NCI-H226 (cell line): ENCODE measurements at regions not wholly inside any gene's neighbourhood (a gene's known extent, or its start where the extent isn't known, plus 50 kb on each side); places are given as distances from the start of the nearest gene placed in this dataset.
"Not testable (repeated sequence)": the region's sequence is repeated elsewhere in the genome, so short reads cannot be mapped to it uniquely, and the experiment has no call there.

Experiments used
- DNase-seq: peaks from one replicate; pipeline ENCODE4 v3.0.0-alpha.2; 2015

DNA sequence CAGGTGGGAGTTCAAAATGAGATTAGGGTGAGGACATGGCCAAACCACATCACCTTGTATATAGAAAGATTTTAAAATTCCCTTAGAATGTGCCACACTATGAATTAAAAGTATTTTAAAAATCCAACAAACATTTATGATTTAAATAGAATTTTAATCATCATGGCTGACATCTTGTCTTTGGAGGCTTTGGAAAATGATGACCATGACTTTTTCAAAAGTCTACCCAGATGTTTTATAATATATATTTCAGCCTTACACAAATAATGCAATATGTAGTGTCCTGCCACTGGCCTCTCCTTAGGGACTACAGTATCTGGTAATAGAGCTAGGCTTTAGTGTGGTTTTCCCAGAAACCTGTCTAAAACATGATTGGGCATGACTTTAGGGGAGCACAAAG is 1353.4 kb upstream of the GOT2 start:
- no peak for DNase-seq

GRCh38 chr16:60078819-60079218 is 1344.7 kb upstream of the GOT2 start:
- not testable (repeated sequence) for DNase-seq

DNA sequence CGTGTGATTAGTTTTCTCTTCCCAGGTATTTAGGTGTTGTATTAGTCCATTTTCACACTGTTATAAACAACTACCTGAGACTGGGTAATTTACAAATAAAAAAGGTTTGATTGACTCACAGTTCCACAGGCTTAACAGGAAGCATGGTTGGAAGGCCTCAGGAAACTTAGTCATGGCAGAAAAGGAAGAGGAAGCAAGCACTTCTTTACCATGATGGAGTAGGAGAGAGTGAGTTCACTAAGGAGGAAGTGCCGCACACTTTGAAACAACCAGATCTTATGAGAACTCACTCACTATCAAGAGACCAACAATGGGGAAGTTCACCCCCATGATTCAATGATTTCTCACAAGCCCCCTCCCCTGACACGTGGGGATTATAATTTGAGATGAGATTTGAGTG is 1343.7 kb upstream of the GOT2 start:
- no peak for DNase-seq

GRCh38 chr16:60074378-60074777 is 1340.3 kb upstream of the GOT2 start:
- DNase-seq, result no peak

- DNase-seq, result no peak
Observed at GRCh38 chr16:60073376-60073775, 1339.3 kb upstream of the GOT2 start.

DNA sequence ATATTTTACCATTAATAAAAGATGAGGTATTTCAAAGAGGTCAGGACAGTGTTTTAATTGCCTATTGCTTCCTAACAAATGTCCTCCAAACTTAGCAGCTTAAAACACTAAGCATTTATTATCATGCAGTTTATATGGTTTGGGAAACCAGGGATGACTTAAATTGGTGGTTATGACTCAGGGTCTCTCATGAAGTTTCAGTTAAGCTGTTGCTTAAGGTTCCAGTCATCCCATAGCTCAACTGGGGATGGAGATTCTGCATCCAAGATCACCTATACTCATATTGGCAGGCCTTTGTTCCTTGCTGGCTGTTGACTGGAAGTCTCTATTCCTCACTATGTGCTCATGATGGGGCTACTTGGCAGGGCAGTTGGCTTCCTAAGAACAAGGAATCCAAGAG is 1329.9 kb upstream of the GOT2 start:
- no peak for DNase-seq

GRCh38 chr16:60061396-60061795 is 1327.3 kb upstream of the GOT2 start:
- DNase-seq, result no peak

GRCh38 chr16:60060731-60061130 is 1326.6 kb upstream of the GOT2 start:
- DNase-seq, result no peak

DNA sequence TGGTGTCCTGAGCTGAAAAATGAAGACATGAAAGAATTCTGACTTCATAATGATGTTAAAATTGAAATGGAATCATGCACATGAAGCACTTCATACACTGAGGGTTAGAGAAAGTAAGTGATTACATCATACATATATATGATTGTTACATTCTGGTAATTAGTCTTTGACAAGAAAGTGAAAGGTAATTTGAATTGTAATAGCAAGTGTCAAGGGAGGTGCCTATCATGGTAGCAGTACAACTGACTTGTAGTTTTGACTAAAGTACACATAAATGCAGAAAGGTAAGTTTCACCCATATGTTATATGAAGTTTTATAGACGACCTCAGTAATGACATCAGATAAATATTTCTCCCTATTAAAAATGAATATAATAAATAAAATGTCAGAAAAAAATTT is 1325.0 kb upstream of the GOT2 start:
- DNase-seq, result no peak

GRCh38 chr16:60041671-60042070 is 1307.6 kb upstream of the GOT2 start:
- DNase-seq, result no peak

DNA sequence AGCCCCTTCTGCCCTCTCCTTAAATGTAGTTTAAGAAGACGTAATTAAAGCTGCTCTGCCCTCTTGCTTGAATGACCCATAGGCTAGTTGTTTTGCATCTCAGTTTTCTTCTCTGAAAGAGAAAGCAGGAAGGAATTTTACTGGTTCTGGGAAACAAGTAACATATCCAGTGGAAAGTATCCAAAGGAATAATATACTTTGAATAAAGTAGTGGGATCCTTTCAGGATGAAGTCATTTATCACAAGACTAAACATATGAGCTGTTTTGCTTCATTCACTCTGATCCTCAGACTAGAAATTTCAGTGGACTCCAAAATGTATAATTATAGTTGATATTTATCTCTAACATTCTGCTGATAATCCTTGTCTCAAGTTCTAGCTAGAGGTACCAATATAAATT is 1297.6 kb upstream of the GOT2 start:
- no peak for DNase-seq

DNA sequence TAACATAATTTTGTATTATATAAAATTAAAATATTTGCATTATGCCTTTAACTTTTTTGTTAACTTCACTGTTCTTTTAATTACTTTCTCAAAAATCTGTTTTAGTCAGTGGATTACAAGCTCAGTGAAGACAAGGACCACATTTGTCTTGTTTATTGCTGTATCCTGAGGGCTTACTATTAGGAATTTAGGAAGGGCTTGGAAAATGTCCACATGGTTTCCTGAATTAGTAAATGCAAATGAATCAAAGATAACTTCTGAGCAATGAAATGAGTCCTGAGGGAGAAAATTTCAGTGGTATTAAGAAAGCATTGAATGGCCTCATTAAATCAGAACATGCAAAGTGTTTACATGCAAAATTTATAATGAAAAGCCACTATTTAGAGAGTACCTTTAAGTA is 1293.2 kb upstream of the GOT2 start:
- DNase-seq, result no peak

DNA sequence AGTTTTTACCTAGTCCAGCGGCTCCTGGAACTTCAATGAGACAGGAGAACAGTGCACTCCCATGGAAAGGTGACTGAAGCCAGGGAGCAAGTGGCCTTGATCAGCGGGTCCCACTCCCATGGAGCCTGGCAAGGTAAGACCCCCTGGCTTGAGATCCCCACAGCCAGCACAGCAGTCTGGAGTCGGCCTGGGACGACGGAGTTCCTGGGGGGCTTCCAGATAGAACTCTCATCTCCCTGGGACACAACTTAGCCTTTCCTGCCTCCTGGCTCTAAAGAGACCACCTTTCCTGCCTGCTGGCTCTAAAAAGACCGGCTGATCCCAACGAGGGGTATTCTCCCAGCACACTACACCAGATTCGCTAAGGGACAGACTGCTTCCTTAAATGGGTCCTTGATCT is 1279.0 kb upstream of the GOT2 start:
- DNase-seq, result no peak

GRCh38 chr16:60001523-60001922 is 1267.4 kb upstream of the GOT2 start:
- no peak for DNase-seq

DNA sequence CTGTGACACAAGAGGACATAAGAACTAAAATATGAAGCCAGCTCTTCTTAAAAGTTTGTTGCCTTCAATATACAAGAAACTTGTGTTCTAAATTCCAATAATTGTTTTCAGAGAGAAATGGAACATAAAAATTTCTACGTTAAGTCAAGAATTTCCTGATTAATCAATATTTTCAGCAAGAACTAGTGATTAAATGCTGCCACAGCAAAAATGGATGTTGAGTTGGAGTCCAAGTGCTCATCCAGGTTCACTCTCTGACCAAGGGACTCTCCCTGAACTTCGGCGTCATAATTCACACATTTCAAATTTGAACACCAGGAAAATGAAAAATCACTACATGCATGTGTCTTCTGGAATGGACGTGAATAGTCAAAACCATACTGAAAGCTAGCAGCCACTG is 1263.6 kb upstream of the GOT2 start:
- DNase-seq, result no peak

GRCh38 chr16:59993101-59993500 is 1259.0 kb upstream of the GOT2 start:
- DNase-seq, result no peak

DNA sequence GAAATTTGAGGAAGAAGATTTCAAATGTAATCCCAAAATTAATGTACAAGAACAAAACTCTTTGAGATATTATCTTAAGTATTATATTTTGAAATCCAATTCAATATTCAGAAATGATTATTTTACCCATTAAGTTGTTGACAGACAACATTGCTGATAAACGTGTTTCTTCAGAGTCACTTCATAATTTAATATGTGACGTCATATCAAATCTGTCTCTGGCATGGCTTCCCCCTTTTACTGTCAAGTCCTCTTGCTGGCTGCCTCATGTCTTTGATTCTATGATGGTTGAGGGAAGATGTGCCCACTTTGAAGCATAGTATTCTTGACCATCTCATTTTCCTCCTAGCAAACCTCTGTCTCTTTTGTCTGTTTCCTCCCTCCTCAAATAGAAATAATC is 1257.1 kb upstream of the GOT2 start:
- no peak for DNase-seq

GRCh38 chr16:59988591-59988990 is 1254.5 kb upstream of the GOT2 start:
- DNase-seq, result no peak

- DNase-seq, result no peak
Observed at GRCh38 chr16:59975953-59976352, 1241.8 kb upstream of the GOT2 start.

DNA sequence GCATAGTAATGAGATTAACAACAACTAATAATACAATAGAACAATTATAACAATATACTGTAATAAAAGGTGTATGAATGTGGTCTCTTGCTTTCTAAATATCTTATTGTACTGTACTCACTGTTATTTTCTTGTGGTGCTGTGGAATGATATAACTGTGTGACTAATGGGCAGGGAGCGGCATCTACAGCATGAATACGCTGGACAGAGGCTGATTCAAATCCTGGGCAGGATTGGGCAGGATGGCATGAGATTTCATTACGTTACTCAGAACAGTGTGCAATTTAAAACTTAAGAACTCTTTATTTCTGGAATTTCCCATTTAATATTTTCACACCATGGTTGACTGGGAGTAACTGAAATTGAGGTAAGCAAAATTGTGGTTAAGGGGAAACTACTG is 1239.8 kb upstream of the GOT2 start:
- DNase-seq, result no peak

DNA sequence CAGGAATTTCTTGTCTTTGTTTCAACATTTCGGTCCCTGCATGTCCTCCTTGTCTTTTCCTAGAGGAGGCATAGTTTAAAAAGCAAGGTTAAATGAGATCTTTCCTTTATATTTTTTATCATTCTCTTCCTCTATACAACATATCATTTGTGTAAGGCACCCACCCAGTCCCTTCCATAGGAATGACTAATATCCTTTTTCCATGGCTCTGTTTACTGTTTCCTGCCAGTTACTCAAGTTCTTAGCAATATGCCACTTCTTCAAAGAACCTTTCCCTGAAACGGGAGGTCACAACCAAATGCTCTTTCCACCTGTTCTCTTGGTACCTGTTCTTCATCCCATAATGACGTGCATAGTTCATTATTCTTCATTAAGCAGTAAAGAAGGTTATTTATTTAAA is 1237.1 kb upstream of the GOT2 start:
- DNase-seq, result no peak

DNA sequence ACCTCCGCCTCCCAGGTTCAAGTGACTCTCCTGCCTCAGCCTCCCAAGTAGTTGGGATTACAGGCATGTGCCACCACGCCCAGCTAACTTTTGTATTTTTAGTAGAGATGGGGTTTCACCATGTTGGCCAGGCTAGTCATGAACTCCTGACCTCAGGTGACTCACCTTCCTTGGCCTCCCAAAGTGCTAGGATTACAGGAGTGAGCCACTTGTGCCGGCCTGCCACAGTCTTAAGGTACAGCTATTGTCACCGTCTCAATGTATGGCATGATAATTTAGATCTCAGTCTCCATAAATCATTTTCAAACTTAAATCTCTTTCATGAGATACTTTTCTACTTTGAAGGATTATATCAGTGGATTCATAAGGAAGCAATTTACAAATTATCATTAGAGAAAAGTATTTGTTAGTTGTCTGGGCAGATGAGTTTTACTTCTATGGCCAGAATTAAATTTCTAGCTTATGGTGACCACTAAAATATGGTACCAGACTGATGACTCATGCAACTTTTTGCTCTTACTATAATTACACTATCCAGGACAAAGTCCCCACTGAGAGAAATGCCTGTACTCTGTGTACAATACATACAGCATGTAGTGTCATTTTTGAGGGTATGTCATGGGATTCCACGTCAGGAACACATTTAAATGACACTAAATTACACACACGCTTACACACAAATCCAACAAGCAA is 1230.3 kb upstream of the GOT2 start:
- DNase-seq, result no peak

DNA sequence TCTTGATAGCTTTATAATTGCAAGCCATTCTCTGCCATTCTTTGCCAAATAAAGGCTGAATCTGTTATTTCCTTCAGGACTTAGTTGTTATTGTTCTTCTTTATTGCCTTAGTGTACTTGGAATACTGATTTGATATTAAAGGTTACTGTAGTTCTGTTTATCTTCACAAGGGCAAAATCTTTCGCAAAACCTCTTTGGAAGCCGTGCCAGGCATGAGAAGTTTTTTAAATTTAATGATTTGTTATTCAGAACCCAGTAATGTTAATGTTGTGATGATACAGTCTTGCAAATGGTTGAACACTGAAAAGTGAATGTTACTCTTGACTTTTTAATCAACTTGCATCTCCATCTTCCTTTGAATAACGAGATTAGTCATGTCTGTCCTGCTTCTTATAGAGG is 1225.2 kb upstream of the GOT2 start:
- DNase-seq, result no peak

- DNase-seq, result no peak
Observed at GRCh38 chr16:59950431-59950830, 1216.3 kb upstream of the GOT2 start.

DNA sequence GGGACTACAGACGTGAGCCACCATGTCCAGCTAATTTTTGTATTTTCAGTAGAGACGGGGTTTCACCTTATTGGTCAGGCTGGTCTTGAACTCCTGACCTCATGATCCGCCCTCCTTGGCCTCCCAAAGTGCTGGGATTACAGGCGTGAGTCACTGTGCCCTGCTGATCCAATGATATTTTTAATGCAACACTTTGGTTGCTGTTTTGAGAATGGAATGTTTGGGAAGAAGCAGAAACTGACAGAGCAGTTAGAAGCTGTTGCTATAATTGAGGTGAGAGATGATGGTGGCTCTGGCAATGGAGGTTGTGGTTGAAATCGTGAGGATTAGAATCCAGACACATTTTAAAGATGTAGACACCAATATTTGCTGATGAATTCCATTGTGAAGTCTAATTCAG is 1209.9 kb upstream of the GOT2 start:
- DNase-seq, result not testable (repeated sequence)

GRCh38 chr16:59941594-59941993 is 1207.5 kb upstream of the GOT2 start:
- DNase-seq, result no peak
